Muscle of leg (tissue), 3 donors: ENCODE measurements at regions not wholly inside any gene's neighbourhood (a gene's known extent, or its start where the extent isn't known, plus 50 kb on each side); places are given as distances from the start of the nearest gene placed in this dataset.

Source experiments
- DNase-seq: peaks from one replicate; pipeline ENCODE4 v3.0.0; 2013
- H3K27ac ChIP-seq: one replicate; pipeline ENCODE4 v1.5.1; 2013; ENCODE audit warnings: mild to moderate bottlenecking, low read length, control low read depth
- H3K27me3 ChIP-seq: one replicate; pipeline ENCODE4 v1.6.1; 2013; ENCODE audit warnings: low read length; ENCODE audit not compliant: control insufficient read depth, insufficient read depth
- H3K36me3 ChIP-seq: one replicate; pipeline ENCODE4 v1.6.1; 2013; ENCODE audit warnings: low read length; ENCODE audit not compliant: control insufficient read depth, insufficient read depth
- H3K4me1 ChIP-seq: one replicate; pipeline ENCODE4 v1.6.1; 2013; ENCODE audit warnings: low read length; ENCODE audit not compliant: control insufficient read depth, insufficient read depth
- H3K4me3 ChIP-seq: one replicate; pipeline ENCODE4 v1.5.1; 2013; ENCODE audit warnings: low read length, control low read depth
- H3K9me3 ChIP-seq: replicated peaks from 2 replicates; pipeline ENCODE4 v1.6.1; 2013; ENCODE audit warnings: low read depth, low read length; ENCODE audit not compliant: control insufficient read depth
- WGBS: methylation state at CpG from one replicate; pipeline ENCODE4 v1.1.5; 2013; ENCODE audit warnings: missing lambda C conversion rate; ENCODE audit not compliant: insufficient coverage; 5-methylcytosine and 5-hydroxymethylcytosine counted together

DNA sequence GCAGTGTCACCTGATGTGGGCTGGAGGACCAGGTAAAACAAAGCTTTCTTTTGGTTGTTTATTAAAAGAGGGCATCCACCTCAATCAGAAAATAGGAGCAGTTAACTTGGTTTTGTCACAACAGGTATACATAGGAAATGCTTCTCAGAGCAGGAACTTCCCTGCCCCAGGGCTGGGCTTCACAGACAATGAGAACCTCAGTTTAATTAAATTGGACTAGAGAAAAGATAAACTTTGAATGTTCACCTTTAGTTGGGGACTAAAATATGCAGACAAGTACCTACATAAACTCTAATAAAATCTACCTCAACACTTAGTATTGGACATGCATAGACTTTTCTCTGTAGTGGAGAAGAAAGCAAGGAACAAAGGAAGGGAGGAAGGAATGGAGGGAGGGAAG, 392.0 kb downstream of the ENC1 start:
- Histone ChIP-seq H3K4me1 (peaks cover 14% of the 10 kb centered on the region), H3K36me3 (no peaks in the 10 kb centered on the region), H3K4me3 (no peak overlapping the region), H3K9me3 (no peaks in the 10 kb centered on the region), H3K27ac (no peak overlapping the region), H3K27me3 (no peaks in the 10 kb centered on the region)
- DNase-seq = no peak

DNA sequence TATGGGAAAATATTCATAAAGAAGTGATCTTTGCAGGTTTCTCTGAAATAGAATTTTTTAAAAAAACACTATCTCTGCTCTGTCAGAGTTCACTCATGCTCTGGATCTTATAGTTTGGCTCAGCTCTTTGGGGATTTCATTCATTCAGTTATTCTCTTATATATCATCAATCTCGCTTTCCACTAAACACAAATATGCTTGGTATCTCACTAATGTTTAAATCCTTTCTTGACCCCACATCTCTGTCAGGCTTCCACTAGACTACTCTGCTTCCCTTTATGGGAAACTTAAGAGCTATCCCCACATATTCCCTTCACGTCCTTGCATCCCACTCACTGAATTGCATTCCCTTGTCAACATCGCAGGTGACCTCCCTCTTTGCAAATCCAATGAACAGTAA, 396.1 kb downstream of the ENC1 start:
- Histone ChIP-seq H3K27me3 (no peaks in the 10 kb centered on the region), H3K36me3 (no peaks in the 10 kb centered on the region), H3K4me1 (peaks cover 3% of the 10 kb centered on the region), H3K27ac (no peak overlapping the region), H3K9me3 (no peaks in the 10 kb centered on the region), H3K4me3 (no peak overlapping the region)
- DNase-seq = no peak
- 66% methylated on average over 2 of the region's 3 CpGs for WGBS

DNA sequence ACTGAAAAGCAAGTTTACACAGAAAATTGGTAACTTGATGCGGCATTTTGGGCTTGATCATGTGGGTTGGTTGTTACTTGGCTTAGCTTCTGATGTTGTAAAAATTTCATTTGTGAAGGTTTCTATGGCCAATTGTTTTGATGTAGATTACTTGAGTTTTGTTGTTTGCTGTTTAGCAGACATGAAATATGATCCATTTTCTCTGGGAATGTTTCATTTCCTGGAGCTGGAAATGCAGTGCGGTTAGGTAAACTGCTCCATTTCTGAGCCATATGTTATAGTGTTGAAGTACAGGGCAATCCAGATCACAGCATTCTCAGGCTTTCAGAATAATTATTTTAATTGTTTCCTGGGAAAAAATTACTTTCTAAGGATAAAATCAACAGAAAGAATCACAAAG, 396.9 kb downstream of the ENC1 start:
- H3K27ac ChIP-seq = no peak overlapping the region
- peaks cover 3% of the 10 kb centered on the region for H3K4me1 ChIP-seq
- H3K4me3 ChIP-seq = no peak overlapping the region
- WGBS = 58% methylated on average over 1 of the region's 2 CpGs
- DNase-seq = peak; percentile 40
- no peaks in the 10 kb centered on the region for H3K36me3 ChIP-seq
- H3K27me3 ChIP-seq = no peaks in the 10 kb centered on the region
- H3K9me3 ChIP-seq = no peaks in the 10 kb centered on the region

GRCh38 chr5:74242516-74242915, 398.0 kb downstream of the ENC1 start:
- no peaks in the 10 kb centered on the region for H3K27me3 ChIP-seq
- WGBS = 50% methylated on average over 1 of the region's 3 CpGs
- no peak overlapping the region for H3K4me3 ChIP-seq
- no peak overlapping the region for H3K27ac ChIP-seq
- H3K36me3 ChIP-seq = no peaks in the 10 kb centered on the region
- peaks cover 3% of the 10 kb centered on the region for H3K4me1 ChIP-seq
- no peaks in the 10 kb centered on the region for H3K9me3 ChIP-seq
- DNase-seq = no peak

- H3K27me3 ChIP-seq = no peaks in the 10 kb centered on the region
- DNase-seq = no peak
- H3K9me3 ChIP-seq = no peaks in the 10 kb centered on the region
- no peak overlapping the region for H3K4me3 ChIP-seq
- H3K36me3 ChIP-seq = no peaks in the 10 kb centered on the region
- no CpG with 5 or more reads among the region's 2 CpGs for WGBS
- H3K27ac ChIP-seq = no peak overlapping the region
- H3K4me1 ChIP-seq = peaks cover 3% of the 10 kb centered on the region
Observed at GRCh38 chr5:74241751-74242140, 398.8 kb downstream of the ENC1 start.

DNA sequence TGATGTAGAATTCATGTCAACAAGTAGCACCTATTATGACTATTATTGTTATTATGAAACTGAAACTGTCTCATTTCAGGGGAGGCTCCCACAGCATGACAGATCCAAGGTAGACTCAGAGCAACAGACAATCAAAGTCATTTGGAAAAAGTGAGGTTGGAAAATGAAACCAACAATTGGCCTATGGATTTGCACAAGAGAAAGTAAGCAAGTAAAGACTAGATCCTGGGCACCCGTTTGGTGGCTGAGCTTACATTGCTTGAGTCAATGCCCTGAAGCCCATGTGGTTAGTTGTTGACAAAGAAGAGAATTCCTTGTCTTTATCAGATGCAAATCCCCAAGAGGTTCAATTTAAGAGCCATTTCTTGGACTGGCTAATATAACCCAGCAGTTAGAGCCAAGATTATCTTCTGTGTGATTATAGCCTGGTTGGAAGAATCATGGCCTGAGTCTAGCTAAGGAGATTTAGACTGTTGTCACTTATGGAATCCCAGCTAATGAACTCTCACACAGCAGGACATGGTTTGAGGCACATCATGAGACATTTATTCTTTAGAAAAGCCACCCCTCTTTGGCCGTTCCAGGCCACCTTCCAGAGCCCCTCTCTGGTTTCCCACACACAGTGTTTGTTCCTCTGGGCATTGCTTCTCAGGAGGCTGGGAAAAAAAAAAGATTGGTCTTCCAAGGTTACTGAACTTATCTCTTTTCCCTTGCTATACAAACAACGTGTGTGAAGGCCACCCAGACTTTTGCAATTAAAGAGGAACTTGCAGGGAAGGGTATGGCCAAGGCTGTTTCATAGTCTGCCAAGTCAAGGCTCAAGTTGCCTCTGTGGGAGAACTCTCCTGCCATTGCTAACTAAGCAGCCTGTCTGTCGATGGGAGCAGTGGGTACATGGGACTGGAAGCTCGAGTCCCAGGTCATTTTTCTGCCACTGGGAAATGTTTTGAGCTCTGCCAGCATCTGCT, 399.5 kb downstream of the ENC1 start:
- Histone ChIP-seq H3K36me3 (no peaks in the 10 kb centered on the region), H3K4me3 (no peak overlapping the region), H3K27ac (no peak overlapping the region), H3K27me3 (no peaks in the 10 kb centered on the region), H3K4me1 (peaks cover 3% of the 10 kb centered on the region), H3K9me3 (no peaks in the 10 kb centered on the region)
- no peak for DNase-seq
- 60% methylated on average over 1 of the region's 5 CpGs for WGBS

DNA sequence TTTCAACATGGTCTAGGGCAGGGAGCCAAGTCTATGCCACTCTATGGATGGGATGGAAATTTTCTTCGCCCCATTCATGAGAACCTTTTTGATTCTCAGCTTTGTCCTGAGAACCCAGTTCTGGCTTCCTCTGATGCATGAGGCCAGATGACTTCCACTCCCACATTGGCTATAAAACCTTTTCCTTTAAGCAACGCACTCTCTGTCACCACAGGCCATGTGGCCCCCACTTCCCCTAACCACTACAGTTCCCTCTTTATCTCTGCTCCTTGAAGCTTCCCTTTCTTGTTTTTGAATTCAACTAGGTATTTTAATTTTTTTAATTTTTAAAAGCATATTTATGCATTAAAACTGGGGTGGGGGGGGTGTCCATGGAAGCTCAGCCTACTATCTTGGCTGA, 401.3 kb downstream of the ENC1 start:
- H3K9me3 ChIP-seq = no peaks in the 10 kb centered on the region

GRCh38 chr5:74237571-74238145, 402.9 kb downstream of the ENC1 start:
- Histone ChIP-seq H3K9me3 (no peaks in the 10 kb centered on the region), H3K4me1 (peaks cover 3% of the 10 kb centered on the region), H3K4me3 (no peak overlapping the region), H3K27me3 (no peaks in the 10 kb centered on the region), H3K36me3 (no peaks in the 10 kb centered on the region), H3K27ac (no peak overlapping the region)
- WGBS = no CpG with 5 or more reads among the region's 3 CpGs
- DNase-seq = no peak

More for the DNA sequence above, 401.3 kb downstream of the ENC1 start:
- WGBS = 100% methylated on average over 1 of the region's 2 CpGs
- Histone ChIP-seq H3K36me3 (no peaks in the 10 kb centered on the region), H3K4me3 (no peak overlapping the region), H3K4me1 (peaks cover 3% of the 10 kb centered on the region), H3K27me3 (no peaks in the 10 kb centered on the region), H3K27ac (no peak overlapping the region)
- DNase-seq = peak; percentile 49

DNA sequence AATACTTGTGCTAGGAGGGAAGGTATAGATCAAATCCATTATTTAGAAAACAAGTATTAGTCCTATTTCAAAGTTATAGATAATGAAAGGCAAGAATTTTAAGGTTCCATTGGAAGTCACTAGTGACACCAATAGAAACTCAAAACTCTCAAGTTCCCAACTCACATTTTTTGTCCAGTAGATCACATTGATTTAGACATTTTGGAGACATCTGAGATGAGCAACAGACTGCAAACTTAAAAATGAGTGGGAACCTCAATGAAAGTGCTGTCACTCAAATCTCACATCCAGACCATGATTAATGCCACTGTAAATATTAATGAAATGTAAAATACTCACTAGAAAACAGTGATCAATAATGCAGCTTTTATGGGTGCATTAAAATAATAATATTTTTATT, 405.0 kb downstream of the ENC1 start:
- H3K9me3 ChIP-seq = no peaks in the 10 kb centered on the region
- no peaks in the 10 kb centered on the region for H3K4me1 ChIP-seq
- H3K27ac ChIP-seq = no peak overlapping the region
- H3K4me3 ChIP-seq = no peak overlapping the region
- DNase-seq = no peak
- no peaks in the 10 kb centered on the region for H3K36me3 ChIP-seq
- H3K27me3 ChIP-seq = no peaks in the 10 kb centered on the region

DNA sequence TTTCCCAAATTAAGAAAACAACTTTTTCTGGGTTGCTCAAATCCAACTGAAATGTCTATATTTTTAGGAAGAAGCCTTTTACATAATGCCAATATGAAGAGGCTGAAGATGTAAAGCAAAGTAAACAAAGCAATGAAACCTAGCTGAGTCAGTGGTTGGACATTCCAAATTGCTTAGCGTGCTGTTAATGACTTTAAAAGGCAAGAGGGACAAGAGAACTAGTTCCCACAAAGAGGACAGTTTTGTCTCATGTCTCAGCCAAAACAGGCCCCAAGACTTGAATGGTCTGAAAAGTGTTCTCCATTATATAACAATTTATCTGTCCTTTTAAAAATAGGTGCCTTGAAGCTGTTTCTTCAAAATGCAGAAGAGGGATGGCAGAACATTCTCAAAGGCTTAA, 407.0 kb downstream of the ENC1 start:
- H3K4me1 ChIP-seq = no peaks in the 10 kb centered on the region
- H3K27ac ChIP-seq = no peak overlapping the region
- no CpG with 5 or more reads among the region's 1 CpG for whole genome bisulfite sequencing
- no peaks in the 10 kb centered on the region for H3K36me3 ChIP-seq
- H3K9me3 ChIP-seq = no peaks in the 10 kb centered on the region
- no peaks in the 10 kb centered on the region for H3K27me3 ChIP-seq
- DNase-seq = no peak
- H3K4me3 ChIP-seq = no peak overlapping the region
